HG03103 (cell line): ENCODE measurements at regions not wholly inside any gene's neighbourhood (a gene's known extent, or its start where the extent isn't known, plus 50 kb on each side); places are given as distances from the start of the nearest gene placed in this dataset.
A peak's percentile ranks its signal among the peaks of the same experiment; 100 is the strongest.

Source experiments
- ATAC-seq: cut with Tn5 transposase; IDR thresholded peaks from one replicate; pipeline ENCODE4 v1.9.1; 2021; ENCODE audit warnings: low read depth; ENCODE audit not compliant: unreplicated experiment

DNA sequence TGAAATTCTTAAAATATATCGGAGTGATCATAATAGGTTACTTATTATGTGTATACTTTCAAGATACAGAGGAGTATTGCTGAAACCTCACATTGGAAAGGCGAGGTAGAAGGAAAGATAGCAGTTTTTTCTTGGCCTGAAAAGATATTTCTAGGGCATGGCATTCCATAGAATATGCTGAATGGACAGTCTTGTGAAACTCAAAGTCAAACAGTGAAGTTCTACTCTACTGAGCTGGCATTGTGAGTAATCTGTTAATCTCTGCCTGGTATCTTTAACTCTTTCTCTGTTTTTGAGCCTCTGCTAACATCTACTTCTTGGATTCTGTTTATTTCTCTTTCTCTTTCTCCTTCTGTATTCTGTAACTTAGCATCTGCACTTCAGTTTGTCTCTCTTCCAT lies 176.3 kb upstream of the ZBTB20 start:
- ATAC-seq: no peak

- no peak for ATAC-seq
Observed at GRCh38 chr3:115324056-115324455, 177.0 kb upstream of the ZBTB20 start.

DNA sequence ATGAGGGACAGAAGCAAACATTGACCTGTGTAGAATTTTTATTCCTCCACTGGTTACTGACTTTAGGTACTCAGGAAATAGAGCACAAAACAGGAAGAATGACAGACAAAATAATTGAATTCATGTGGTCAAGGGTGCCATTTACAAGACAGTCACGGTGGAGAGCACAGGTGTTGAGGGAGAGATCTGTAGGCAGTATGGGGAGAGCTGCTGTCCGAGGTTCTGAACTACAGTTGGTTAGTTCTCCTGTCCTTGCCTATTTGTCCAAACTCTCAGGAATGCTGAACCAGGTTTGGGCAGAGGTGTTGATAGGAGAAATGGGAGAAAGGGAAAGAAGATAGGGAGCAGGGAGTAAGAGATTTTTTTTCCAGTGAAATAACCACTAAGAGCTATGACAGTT lies 178.5 kb upstream of the ZBTB20 start:
- ATAC-seq: no peak

DNA sequence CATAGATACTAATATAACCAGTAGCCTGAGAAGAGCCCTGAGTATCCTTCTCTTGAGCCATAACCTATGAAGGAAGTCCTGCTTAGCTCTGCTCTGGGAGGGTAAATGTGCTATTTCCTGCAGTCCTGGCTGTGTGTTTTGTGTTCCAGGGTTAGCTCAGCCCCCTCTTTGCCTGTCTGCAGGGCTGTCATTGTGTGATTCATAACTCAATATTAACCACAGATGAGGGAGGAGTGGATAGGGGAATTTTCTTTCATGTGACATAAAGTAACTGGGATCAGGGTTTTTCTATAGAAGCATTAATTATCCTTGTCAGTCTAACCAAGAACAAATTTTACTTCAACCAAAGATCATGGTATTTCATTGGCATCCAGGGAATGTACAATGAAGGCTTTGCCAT lies 183.3 kb upstream of the ZBTB20 start:
- ATAC-seq: no peak

DNA sequence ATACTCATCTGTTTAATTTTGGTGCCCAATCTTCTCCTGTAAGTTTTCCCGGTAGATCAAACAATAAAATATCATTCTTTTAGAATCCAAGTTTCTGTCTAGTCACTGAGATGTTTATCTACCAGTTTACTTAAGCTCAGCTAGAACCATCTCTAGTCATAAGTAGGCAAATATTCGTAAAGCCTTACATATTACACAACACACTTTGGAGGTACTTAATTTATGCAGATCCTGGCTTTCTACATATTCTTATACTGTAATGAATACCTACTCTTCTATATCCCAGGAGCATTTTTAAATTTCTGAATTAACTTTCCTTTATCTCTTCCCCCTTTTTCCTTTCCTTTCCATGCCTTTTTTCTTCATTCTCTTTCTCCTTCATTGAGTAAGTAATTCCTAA lies 185.9 kb upstream of the ZBTB20 start:
- ATAC-seq: no peak

DNA sequence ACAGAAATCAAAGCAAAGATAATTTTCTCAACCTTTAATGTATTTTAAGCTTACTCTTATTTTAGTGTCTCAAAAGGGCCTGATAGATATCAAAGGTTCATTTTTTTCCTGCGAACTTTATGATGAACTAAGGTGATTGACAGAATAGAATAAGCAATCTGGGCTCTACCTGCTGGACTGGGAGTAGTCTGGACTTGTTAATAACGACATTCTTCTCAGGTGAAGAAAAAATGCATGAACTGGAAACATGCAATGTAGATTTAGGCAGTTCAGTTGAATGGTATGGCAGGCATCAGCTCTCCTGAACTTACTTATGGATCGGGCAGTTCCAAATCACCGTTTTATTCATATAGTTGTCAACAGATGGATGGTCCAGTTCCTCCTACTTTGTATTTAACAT lies 189.7 kb upstream of the ZBTB20 start:
- ATAC-seq: no peak

DNA sequence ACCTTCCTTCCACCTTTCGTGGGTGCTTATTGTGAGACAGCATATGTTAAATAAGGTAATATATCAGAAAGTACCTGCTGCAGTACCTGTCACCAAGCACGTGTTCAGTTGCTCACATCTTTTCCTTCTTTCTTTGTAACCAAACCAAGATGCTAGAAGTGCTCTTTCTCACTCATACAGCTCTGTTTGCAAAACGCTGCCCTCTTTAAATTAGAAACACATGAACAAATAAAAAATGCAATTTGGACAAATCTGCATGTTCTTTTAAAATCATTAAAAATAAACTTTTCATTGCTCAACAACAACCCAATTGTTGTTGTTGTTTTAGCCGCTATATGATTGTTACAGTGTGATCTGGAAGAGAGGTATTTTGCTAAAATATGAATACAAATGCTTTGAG lies 193.5 kb upstream of the ZBTB20 start:
- ATAC-seq: no peak

DNA sequence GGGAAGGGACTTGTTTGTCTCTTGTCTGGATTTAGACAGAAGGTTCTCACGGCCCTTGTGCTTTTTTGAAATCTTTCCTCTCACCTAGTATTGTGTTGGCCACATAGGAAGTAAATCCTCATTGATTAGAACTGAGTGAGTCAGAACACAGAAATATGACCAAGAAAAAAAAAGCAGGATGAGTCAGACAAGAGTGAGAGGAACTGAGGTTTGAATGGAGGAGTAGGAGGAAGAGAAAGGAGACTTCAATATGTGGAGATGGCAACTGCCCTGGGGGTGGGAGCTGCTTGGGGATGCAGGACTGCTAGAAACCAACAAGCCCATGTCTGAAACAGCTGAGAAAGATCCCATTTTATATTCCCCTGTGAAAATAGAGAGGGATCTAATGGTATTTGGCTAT lies 194.1 kb upstream of the ZBTB20 start:
- ATAC-seq: no peak

DNA sequence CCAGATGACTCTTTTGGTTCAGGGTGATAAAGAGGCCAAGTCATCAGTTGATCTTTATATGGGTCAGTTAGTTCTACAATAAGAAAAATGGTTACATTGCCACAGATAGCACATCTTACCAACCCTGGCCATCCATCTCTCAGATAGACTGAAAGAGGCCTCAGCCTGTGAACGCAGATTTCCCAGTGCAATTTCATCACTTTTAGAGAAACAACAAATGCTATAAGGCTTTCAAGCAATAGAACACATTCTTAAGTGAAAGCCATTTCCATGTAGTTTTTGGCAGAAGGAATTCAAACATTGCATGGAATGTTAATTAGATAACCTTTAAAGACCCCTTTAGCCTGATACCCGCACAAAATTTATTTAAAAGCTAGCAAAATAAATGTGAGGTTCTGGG lies 200.6 kb upstream of the ZBTB20 start:
- ATAC-seq: no peak

GRCh38 chr3:115348412-115348811 lies 201.3 kb upstream of the ZBTB20 start:
- ATAC-seq: no peak

DNA sequence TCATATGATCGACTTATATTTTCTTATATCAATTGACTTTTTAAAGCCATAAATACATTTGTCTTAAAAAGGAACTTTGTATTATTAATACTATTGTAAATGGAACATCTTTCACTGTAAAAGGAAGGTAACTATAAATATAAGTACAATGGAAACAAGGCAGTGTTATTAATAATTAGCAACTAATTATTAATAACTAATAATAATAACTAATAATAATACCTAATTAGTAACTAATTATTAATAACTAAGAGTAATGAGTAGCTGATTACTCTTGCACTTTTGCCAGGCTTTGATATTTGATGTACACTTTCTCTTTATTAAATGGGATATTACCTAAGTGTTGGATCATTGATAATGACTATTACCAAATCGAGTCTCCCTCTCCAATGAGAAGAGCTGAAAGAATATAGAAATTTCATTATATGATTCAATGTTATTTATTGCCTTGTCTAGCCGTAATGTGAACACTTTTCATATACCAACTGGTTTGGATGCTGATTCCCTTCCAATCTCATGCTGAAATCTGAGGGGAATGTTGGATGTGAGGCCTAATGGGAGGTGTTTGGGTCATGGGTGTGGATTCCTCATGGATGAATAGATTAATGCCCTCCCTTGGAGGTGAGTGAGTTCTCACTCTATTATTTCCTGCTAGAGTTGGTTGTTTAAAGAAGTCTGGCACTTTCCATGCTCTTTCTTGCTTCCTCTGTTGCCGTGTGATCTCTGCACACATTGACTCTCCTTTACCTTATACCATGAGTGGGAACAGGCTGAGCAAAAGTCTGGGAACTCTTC lies 202.1 kb upstream of the ZBTB20 start:
- no peak for ATAC-seq

GRCh38 chr3:115350606-115351005 lies 203.5 kb upstream of the ZBTB20 start:
- no peak for ATAC-seq

DNA sequence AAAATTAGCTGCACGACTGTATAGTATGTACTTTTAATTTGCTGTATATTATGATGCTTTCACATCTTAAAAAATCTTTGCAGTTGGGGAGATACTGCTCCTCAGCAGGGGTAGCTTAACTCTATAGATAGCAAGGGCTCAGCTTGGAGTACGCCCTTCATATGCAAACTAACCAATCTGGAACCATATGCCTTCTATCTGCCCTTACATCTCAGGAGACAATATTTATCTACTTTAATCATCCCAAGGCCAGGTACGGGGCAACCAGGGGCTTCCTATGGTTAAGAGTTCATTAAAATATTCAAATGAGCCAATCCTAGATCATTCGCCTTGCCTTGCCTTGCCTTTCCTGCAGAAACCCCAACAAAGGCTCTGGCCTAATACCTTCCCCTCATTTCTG lies 204.1 kb upstream of the ZBTB20 start:
- no peak for ATAC-seq

- no peak for ATAC-seq
Observed at GRCh38 chr3:115354010-115354409, 206.9 kb upstream of the ZBTB20 start.

DNA sequence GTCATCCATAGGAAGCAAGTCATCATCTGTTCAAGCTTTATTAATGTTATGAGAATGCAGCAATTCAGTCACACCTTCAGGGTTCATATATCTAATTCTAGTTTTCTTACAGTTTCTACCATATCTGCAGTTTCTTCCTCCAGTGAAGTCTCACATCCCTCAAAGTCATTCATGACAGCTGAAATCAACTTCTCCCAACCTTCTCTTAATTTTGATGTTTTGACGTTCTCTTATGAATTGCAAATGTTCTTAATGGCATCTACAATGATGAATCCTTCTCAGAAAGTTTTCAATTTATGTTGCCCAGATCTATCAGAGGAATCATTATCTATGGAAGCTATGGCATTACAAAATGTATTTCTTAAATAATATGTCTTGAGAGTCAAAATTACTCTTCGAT lies 210.4 kb upstream of the ZBTB20 start:
- no peak for ATAC-seq

DNA sequence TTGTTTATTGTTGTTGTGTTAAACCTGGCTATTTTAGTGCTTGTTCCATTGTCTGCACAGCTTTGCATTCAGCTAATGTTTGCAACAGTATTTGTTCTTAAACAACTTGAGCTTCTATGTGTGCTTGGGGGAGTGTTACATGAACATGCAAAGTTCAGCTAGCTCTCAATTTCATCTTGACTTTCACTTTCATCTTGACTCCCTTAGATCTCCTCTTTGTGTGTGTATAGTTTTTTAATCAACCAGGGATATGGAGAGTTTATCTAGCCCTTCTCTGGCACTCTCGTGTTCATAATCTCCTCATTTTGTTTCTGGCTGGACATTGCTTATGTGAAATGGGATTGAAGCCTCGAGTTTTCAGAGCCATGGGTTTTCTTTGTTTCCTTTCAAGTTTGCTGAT lies 212.4 kb upstream of the ZBTB20 start:
- peak; percentile 98 for ATAC-seq

GRCh38 chr3:115361806-115362205 lies 214.7 kb upstream of the ZBTB20 start:
- ATAC-seq: no peak

GRCh38 chr3:115363071-115363470 lies 216.0 kb upstream of the ZBTB20 start:
- ATAC-seq: no peak

DNA sequence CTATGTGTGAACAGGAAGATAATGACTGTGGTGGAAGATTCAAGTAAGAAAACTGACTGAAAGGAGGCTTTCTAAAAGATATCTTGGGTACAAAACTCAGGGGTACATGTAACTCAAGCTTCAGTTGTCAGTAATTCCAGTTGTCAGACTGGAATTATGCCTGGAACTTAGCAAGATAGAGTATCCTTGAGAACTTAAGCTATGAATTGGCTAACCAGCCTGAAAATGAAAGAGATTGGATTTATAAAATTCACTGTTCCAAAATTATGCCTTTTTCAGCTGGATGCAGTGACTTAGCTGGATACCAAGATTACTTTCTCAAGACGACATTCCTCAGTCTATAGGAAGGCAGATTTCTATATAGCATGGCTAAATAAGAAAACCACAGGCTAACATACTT lies 221.9 kb upstream of the ZBTB20 start:
- no peak for ATAC-seq

DNA sequence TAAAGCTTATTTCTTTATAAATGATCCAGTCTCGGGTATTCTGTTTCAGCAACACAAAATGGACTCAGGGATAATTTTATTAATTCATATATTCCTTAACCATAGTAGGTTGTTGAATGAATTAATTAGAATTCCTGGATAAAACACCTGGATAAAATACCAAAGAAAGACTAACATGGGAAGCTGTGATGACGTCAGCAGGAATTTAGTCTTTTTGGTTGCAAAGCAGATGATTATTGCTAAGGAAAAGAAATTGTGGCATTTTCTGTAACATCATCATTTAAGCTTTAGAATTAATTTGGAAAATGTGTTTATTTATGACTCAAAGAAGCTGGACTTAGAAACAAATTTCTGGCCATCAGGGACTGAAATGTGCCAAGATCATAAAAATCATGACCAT lies 228.3 kb upstream of the ZBTB20 start:
- ATAC-seq: no peak

DNA sequence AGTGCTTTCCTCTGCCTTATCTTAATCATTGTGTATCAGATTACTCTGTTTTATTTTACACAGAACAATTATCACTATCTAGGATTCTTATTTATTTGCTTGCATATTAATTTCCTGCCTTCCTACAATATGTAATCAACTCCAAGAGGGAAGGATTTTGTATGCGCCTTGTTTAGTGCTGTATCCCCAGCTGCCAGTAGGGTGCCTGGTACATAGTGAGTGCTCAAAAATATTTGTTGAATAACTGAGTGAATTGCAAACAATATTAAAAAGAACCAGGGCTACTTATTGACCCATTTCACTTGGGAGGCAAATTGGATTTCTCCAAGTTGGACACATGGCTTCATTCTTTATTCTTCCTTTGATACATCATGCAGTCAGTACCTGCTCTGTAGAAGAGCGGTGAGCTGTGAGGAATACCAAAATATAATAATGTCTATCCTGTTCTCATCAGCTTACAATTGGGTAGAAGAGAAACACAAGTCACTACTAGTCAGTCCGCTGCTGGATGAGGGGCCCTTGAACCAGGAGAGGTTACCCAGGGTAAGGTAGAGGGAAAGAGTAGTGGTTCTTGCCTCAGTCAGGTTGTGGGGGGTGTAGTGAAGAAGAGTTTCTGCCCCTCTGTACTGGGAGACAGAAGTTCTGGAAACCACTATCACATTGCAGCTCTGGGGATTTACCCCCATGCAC lies 233.9 kb upstream of the ZBTB20 start:
- ATAC-seq: no peak

DNA sequence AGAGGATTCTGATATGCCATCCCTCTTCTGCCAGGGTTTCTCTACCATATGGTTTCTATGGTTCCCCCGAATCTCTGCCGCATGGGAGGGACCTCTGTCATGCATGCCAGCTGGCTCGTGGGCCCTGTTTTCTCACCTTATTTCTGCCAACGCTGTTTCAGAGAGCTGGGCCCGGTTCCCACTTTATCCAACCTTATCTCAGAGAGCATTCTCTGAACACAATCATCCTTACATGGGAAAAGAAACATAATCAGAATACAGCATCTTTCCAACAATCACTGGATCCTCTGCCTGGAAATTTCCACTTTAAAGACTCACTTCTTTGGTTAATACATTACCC lies 234.5 kb upstream of the ZBTB20 start:
- ATAC-seq: no peak
